ENCODE measurements at regions not wholly inside any gene's neighbourhood (a gene's known extent, or its start where the extent isn't known, plus 50 kb on each side); places are given as distances from the start of the nearest gene placed in this dataset.

DNA sequence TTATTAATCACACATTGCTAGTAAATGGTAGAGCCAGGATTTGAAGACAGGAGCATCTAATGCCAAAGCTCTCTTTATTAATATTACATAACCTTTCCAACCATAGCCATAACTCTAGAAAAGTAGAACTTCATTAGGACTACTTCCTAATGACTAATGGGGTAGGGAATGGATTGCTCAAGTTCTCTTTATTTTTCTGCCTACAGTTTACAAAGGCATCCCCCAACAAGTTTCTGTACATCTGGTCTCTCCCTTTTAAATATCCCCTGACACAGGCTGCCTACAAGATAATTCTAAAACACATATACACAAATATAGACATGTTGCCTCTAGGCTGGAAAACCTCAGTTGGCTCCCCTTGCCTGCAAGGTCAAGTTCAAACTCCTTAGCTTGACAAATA lies 534.9 kb downstream of the SOX6 start:
- Histone ChIP-seq H3K27ac (no peak overlapping the region), H3K36me3 (no peaks in the 10 kb centered on the region), H3K4me3 (no peak overlapping the region), H3K9me3 (no peaks in the 10 kb centered on the region), H3K4me1 (peaks cover 0 to 23% (median 0%) of the 10 kb centered on the region in 4 donors), H3K27me3 (no peaks in the 10 kb centered on the region)
- DNase-seq: no peak
- TF ChIP-seq POLR2A (IDR thresholded peaks at IDR 0.05): no peak
- TF ChIP-seq, protein P1, sequence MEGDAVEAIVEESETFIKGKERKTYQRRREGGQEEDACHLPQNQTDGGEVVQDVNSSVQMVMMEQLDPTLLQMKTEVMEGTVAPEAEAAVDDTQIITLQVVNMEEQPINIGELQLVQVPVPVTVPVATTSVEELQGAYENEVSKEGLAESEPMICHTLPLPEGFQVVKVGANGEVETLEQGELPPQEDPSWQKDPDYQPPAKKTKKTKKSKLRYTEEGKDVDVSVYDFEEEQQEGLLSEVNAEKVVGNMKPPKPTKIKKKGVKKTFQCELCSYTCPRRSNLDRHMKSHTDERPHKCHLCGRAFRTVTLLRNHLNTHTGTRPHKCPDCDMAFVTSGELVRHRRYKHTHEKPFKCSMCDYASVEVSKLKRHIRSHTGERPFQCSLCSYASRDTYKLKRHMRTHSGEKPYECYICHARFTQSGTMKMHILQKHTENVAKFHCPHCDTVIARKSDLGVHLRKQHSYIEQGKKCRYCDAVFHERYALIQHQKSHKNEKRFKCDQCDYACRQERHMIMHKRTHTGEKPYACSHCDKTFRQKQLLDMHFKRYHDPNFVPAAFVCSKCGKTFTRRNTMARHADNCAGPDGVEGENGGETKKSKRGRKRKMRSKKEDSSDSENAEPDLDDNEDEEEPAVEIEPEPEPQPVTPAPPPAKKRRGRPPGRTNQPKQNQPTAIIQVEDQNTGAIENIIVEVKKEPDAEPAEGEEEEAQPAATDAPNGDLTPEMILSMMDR (IDR thresholded peaks at IDR 0.05): no peak

DNA sequence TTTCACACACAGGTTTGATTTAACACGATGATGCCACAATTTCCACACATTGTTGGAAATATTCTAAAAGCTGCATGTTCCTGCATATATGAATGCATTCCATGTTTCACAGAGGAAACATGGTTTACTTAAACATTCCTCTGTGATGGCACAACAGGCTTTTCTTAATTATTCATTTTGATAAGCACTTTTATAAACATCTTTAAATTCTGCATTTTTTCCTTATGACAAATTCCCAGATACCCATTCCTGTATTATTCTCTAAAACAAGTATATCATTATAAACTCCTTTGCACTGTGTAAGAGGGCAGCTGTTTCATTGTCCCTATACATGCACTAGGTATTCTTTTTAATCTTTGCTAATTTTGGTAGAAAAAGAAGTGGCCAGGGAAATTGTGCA lies 532.3 kb downstream of the SOX6 start:
- TF ChIP-seq, protein P1 (IDR thresholded peaks at IDR 0.05): no peak
- no peak for TF ChIP-seq POLR2A (IDR thresholded peaks at IDR 0.05)
- H3K4me1 ChIP-seq: peaks cover 0 to 9% (median 0%) of the 10 kb centered on the region in 4 donors
- no peaks in the 10 kb centered on the region for H3K27me3 ChIP-seq
- no peaks in the 10 kb centered on the region for H3K9me3 ChIP-seq
- no peak overlapping the region for H3K4me3 ChIP-seq
- no peak overlapping the region for H3K27ac ChIP-seq
- no peaks in the 10 kb centered on the region for H3K36me3 ChIP-seq
- no peak for DNase-seq

DNA sequence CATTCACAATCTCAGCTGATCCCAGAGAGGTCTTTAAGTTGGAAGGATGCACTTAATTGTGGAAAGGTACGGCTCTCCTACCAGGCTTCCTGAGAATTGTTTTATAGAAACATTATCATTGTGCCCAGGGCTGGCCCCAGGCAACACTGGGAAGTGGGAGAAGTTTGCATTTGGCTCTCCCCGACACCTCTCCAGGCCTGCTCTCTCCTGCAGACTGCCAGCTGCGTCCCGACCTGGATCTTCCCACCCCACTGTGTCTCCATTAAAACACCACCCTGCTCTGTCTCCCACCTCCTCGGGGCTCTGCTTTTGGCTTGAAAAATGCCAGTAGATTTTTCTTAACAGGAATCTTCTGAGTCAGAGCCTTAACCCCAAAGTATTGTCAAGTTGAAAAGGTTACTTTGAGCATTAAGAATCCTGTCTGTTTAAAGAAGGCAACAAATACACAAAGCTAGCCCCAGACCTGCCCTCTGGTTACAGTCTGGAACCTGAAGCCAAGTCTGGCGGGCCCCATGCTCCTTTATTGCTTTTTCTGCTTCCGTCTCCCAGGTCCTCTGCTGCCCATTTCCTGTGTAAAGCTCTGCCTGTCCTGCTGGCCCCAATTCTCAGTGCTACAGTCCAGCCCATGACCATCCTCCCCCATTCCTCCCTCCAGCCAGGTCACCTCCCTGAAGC lies 530.2 kb downstream of the SOX6 start:
- Histone ChIP-seq H3K36me3 (no peaks in the 10 kb centered on the region), H3K4me1 (peaks cover 0 to 5% (median 0%) of the 10 kb centered on the region in 4 donors), H3K27me3 (no peaks in the 10 kb centered on the region), H3K27ac (no peak overlapping the region), H3K4me3 (no peak overlapping the region), H3K9me3 (no peaks in the 10 kb centered on the region)
- no peak for TF ChIP-seq POLR2A (IDR thresholded peaks at IDR 0.05)
- TF ChIP-seq, protein P1 (IDR thresholded peaks at IDR 0.05): no peak
- no peak for DNase-seq

DNA sequence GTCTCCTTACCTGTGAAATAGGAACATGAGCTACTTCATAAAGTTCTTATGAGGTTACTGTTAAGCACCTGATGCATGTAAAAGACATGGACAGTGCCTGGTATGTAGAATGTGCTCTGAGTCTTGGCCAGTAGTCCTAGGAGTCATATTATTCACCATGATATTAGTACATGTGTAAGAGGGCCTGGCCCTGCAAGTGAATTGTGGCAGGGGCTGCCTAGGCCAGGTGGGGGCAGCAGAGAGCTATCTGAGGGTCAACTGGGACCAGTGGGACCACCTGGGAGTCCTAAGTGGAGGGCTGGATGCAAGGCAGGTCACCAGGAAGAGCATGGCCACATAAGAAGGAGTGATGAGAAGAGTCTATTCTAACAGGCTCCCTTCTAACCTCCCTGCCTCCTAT lies 529.5 kb downstream of the SOX6 start:
- H3K4me1 ChIP-seq: peaks cover 0 to 5% (median 0%) of the 10 kb centered on the region in 4 donors
- no peak overlapping the region for H3K4me3 ChIP-seq
- no peak for TF ChIP-seq POLR2A (IDR thresholded peaks at IDR 0.05)
- TF ChIP-seq, protein P1 (IDR thresholded peaks at IDR 0.05): peak in 4 of 6 experiments; percentile 26 to 60 (median 54)
- no peaks in the 10 kb centered on the region for H3K9me3 ChIP-seq
- no peaks in the 10 kb centered on the region for H3K36me3 ChIP-seq
- H3K27me3 ChIP-seq: no peaks in the 10 kb centered on the region
- H3K27ac ChIP-seq: no peak overlapping the region
- peak in 2 of 3 donors; percentile 54 to 60 for DNase-seq

DNA sequence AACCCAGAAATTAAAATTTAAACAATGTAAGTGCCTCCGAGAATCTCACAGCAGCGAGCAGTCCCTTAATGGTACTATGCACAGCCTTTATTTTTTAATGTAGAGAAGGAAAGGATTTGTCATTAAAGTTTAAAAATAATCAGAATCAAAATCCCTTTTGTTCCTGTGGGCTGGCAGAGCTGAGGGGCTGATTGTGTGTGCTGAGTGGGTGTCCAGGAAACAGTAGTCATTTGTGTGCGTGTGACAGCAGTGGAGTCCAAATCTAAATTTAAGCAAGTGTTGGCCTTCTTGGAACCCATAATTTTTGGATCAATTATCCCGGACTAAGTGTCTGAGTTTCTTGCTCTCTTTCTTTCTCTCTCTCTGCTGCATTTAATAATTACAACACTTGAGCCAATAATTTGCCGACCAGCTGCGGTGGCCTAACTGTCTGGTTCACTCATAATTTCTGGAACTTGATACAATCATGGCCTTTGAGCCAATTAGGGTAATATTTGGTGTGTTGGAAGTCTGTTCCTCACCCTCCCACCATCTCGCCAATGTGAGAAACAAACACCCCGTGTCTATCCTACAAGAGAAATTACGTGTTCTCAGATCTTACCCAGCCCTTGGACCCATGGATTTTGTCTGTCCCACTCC lies 528.0 kb downstream of the SOX6 start:
- DNase-seq: no peak
- H3K4me1 ChIP-seq: peaks cover 0 to 5% (median 0%) of the 10 kb centered on the region in 4 donors
- no peaks in the 10 kb centered on the region for H3K27me3 ChIP-seq
- H3K9me3 ChIP-seq: no peaks in the 10 kb centered on the region
- H3K4me3 ChIP-seq: no peak overlapping the region
- TF ChIP-seq, protein P1 (IDR thresholded peaks at IDR 0.05): no peak
- TF ChIP-seq POLR2A (IDR thresholded peaks at IDR 0.05): no peak
- no peaks in the 10 kb centered on the region for H3K36me3 ChIP-seq
- no peak overlapping the region for H3K27ac ChIP-seq
